ENCODE measurements at regions not wholly inside any gene's neighbourhood (a gene's known extent, or its start where the extent isn't known, plus 50 kb on each side); places are given as distances from the start of the nearest gene placed in this dataset.

GRCh38 chr2:41900101-41900577, 147.7 kb upstream of the PKDCC start:
- intact Hi-C loops (cut with DNase I), result no loop called here
- H3K4me3 ChIP-seq, result no peak overlapping the region
- TF ChIP-seq CTCF (IDR thresholded peaks at IDR 0.05) (no peak), POLR2A (IDR thresholded peaks at IDR 0.05) (no peak)
- no peaks in the 10 kb centered on the region for H3K9me3 ChIP-seq
- H3K27ac ChIP-seq, result no peak overlapping the region
- H3K4me1 ChIP-seq, result peaks cover 0 to 22% (median 13%) of the 10 kb centered on the region in 4 donors
- no peak for ATAC-seq
- 73% methylated on average over 1 of the region's 1 CpG for WGBS (ENCODE audit: insufficient coverage, low coverage, low lambda C conversion rate, missing lambda C conversion rate)
- DNase-seq, result no peak
- H3K36me3 ChIP-seq, result no peaks in the 10 kb centered on the region
- no peaks in the 10 kb centered on the region for H3K27me3 ChIP-seq

GRCh38 chr2:41902897-41903296, 144.9 kb upstream of the PKDCC start:
- Histone ChIP-seq H3K27me3 (no peaks in the 10 kb centered on the region), H3K27ac (no peak overlapping the region), H3K4me1 (peaks cover 0 to 38% (median 18%) of the 10 kb centered on the region in 4 donors), H3K4me3 (no peak overlapping the region), H3K36me3 (no peaks in the 10 kb centered on the region), H3K9me3 (no peaks in the 10 kb centered on the region)
- DNase-seq (no peak), ATAC-seq (no peak)
- TF ChIP-seq POLR2A (IDR thresholded peaks at IDR 0.05) (no peak), CTCF (IDR thresholded peaks at IDR 0.05) (no peak)
- 96% methylated on average over 2 of the region's 2 CpGs for WGBS (ENCODE audit: insufficient coverage, low coverage, low lambda C conversion rate, missing lambda C conversion rate)
- intact Hi-C loops (cut with DNase I), result no loop called here

- Histone ChIP-seq H3K27ac (no peak overlapping the region), H3K27me3 (no peaks in the 10 kb centered on the region), H3K4me1 (peaks cover 0 to 42% (median 21%) of the 10 kb centered on the region in 4 donors), H3K36me3 (no peaks in the 10 kb centered on the region), H3K9me3 (no peaks in the 10 kb centered on the region), H3K4me3 (no peak overlapping the region)
- intact Hi-C loops (cut with DNase I), result no loop called here
- no peak for TF ChIP-seq POLR2A (IDR thresholded peaks at IDR 0.05)
- no peak for TF ChIP-seq CTCF (IDR thresholded peaks at IDR 0.05)
- no peak for DNase-seq
- ATAC-seq, result no peak
Observed at GRCh38 chr2:41903474-41904135, 144.2 kb upstream of the PKDCC start.

- no peak overlapping the region for H3K4me3 ChIP-seq
- no peaks in the 10 kb centered on the region for H3K9me3 ChIP-seq
- 89% methylated on average over 1 of the region's 2 CpGs for WGBS (ENCODE audit: insufficient coverage, low coverage, low lambda C conversion rate, missing lambda C conversion rate)
- no peak for TF ChIP-seq POLR2A (IDR thresholded peaks at IDR 0.05)
- TF ChIP-seq CTCF (IDR thresholded peaks at IDR 0.05), result no peak
- H3K27me3 ChIP-seq, result no peaks in the 10 kb centered on the region
- no peaks in the 10 kb centered on the region for H3K36me3 ChIP-seq
- DNase-seq, result no peak
- peaks cover 0 to 44% (median 21%) of the 10 kb centered on the region in 4 donors for H3K4me1 ChIP-seq
- intact Hi-C loops (cut with DNase I), result no loop called here
- ATAC-seq, result no peak
- H3K27ac ChIP-seq, result no peak overlapping the region
Observed at GRCh38 chr2:41904459-41904858, 143.4 kb upstream of the PKDCC start.
